SK-N-SH (cell line): ENCODE measurements at regions not wholly inside any gene's neighbourhood (a gene's known extent, or its start where the extent isn't known, plus 50 kb on each side); places are given as distances from the start of the nearest gene placed in this dataset.

Experiments
- CTCF ChIA-PET: fragments of 300-600, 350-600 bp; formaldehyde crosslinking; extraction: SDS; loops from one replicate; lab custom pipeline; 2021; lab: Yijun Ruan, JAX
- POLR2A ChIA-PET: fragments of 350-600 bp; sonication (Branson Sonifier 250); formaldehyde crosslinking; extraction: SDS; loops from one replicate; lab custom pipeline; 2020; ENCODE audit warnings: antibody characterized with exemption, inconsistent platforms; lab: Yijun Ruan, JAX
- DNase-seq: peaks from one replicate; pipeline ENCODE4 v3.0.0; 2012
- H2AFZ ChIP-seq: fragments of 200-600 bp; sonication (generic); 2 replicates; pipeline ENCODE4 v1.8.1; 2016; ENCODE audit warnings: antibody characterized with exemption, mild to moderate bottlenecking, low read depth
- H3F3A ChIP-seq: fragments of 200-600 bp; sonication (generic); replicated peaks from 2 replicates; pipeline ENCODE3; 2016; ENCODE audit warnings: antibody characterized with exemption, mild to moderate bottlenecking; ENCODE audit not compliant: insufficient read depth
- H3K27ac ChIP-seq, 2 experiments: fragments of 200-500 bp in 1 of 2; fragments of 200-600 bp in 1 of 2; sonication (Bioruptor generic) in 1 of 2; sonication (generic), shearing (Covaris generic) in 1 of 2; 2 replicates each; pipeline versions ENCODE4 v1.5.1 to v1.6.1; 2014 to 2016; ENCODE audit warnings: low read depth in 2 of 2, inconsistent platforms in 1 of 2, low read length in 1 of 2, mild to moderate bottlenecking in 1 of 2, mixed read lengths in 1 of 2
- H3K27me3 ChIP-seq: fragments of 200-600 bp; sonication (generic), shearing (Covaris generic); 2 replicates; pipeline ENCODE4 v1.6.1; 2016; ENCODE audit warnings: mixed run types; ENCODE audit not compliant: insufficient read depth
- H3K36me3 ChIP-seq, 2 experiments: fragments of 200-500 bp in 1 of 2; fragments of 200-600 bp in 1 of 2; sonication (Bioruptor generic) in 1 of 2; sonication (generic) in 1 of 2; replicated peaks in 1 of 2; 2 replicates each; pipeline versions ENCODE3 to v1.5.1; 2014 to 2016; ENCODE audit warnings: low read length in 1 of 2, mild to moderate bottlenecking in 1 of 2; ENCODE audit not compliant: insufficient read depth in 2 of 2, control insufficient read depth in 1 of 2
- H3K4me1 ChIP-seq, 2 experiments: fragments of 200-500 bp in 1 of 2; fragments of 200-600 bp in 1 of 2; sonication (Bioruptor generic) in 1 of 2; sonication (generic), shearing (Covaris generic) in 1 of 2; 2 replicates each; pipeline versions ENCODE4 v1.5.1 to v1.6.1; 2014 to 2016; ENCODE audit warnings: low read depth in 1 of 2, low read length in 1 of 2, mixed run types in 1 of 2; ENCODE audit not compliant: insufficient read depth in 2 of 2, control insufficient read depth in 1 of 2
- H3K4me2 ChIP-seq: fragments of 200-600 bp; sonication (generic), shearing (Covaris generic); 2 replicates; pipeline ENCODE4 v1.6.1; 2017; ENCODE audit warnings: mixed run types
- H3K4me3 ChIP-seq, 2 experiments: fragments of 200-500 bp in 1 of 2; fragments of 200-600 bp in 1 of 2; sonication (Bioruptor generic) in 1 of 2; sonication (generic), shearing (Covaris generic) in 1 of 2; 2 replicates each; pipeline versions ENCODE4 v1.5.1 to v1.8.1; 2014 to 2016; ENCODE audit warnings: low read depth in 2 of 2, inconsistent platforms in 1 of 2, low read length in 1 of 2, mild to moderate bottlenecking in 1 of 2, mixed read lengths in 1 of 2, moderate library complexity in 1 of 2
- H3K79me2 ChIP-seq: fragments of 200-600 bp; sonication (generic); 2 replicates; pipeline ENCODE4 v1.8.1; 2017; ENCODE audit warnings: mild to moderate bottlenecking; ENCODE audit not compliant: insufficient read depth
- H3K9ac ChIP-seq: fragments of 200-600 bp; sonication (generic); 2 replicates; pipeline ENCODE4 v1.6.1; 2017; ENCODE audit warnings: mixed run types
- H3K9me2 ChIP-seq: fragments of 200-600 bp; sonication (generic); 2 replicates; pipeline ENCODE4 v1.6.1; 2017; ENCODE audit warnings: mixed run types
- H3K9me3 ChIP-seq: fragments of 200-600 bp; sonication (generic); 2 replicates; pipeline ENCODE4 v1.6.1; 2017; ENCODE audit warnings: mixed run types, mild to moderate bottlenecking, moderate library complexity
- H4K20me1 ChIP-seq: fragments of 200-600 bp; sonication (generic); 2 replicates; pipeline ENCODE4 v1.6.1; 2017; ENCODE audit warnings: mild to moderate bottlenecking, mixed run types; ENCODE audit not compliant: insufficient read depth
- CHD2 ChIP-seq: fragments of 150-350 bp; IDR thresholded peaks from 2 replicates; pipeline ENCODE4 v1.6.1; 2018; ENCODE audit warnings: low read length; ENCODE audit not compliant: partially characterized antibody
- ELF1 ChIP-seq: IDR thresholded peaks from 2 replicates; pipeline ENCODE4 v1.4.0; 2012
- EZH2phosphoT487 ChIP-seq: fragments of 200-600 bp; sonication (generic); IDR thresholded peaks from 2 replicates; pipeline ENCODE4 v1.6.1; 2017; ENCODE audit warnings: low read depth, mixed run types, mild to moderate bottlenecking, antibody characterized with exemption, moderate library complexity, borderline replicate concordance
- FOSL2 ChIP-seq: IDR thresholded peaks from 2 replicates; pipeline ENCODE4 v1.4.0; 2012; ENCODE audit warnings: low read depth, mild to moderate bottlenecking, moderate library complexity, borderline replicate concordance
- FOXJ3 ChIP-seq: sonication (generic); formaldehyde crosslinking; IDR thresholded peaks from 2 replicates; pipeline ENCODE4 v1.5.1; 2020; ENCODE audit warnings: mild to moderate bottlenecking, missing genetic modification reagents
- GABPA ChIP-seq: IDR thresholded peaks from 2 replicates; pipeline ENCODE4 v1.4.0; 2012; ENCODE audit warnings: low read depth, mild to moderate bottlenecking
- IRF3 ChIP-seq: fragments of 150-350 bp; IDR thresholded peaks from 2 replicates; pipeline ENCODE4 v1.6.1; 2016; ENCODE audit warnings: mild to moderate bottlenecking, low read depth, low read length
- JUND ChIP-seq: IDR thresholded peaks from 2 replicates; pipeline ENCODE4 v1.4.0; 2012
- MAX ChIP-seq: IDR thresholded peaks from 2 replicates; pipeline ENCODE4 v1.4.0; 2012; ENCODE audit warnings: low read depth
- MEF2A ChIP-seq: IDR thresholded peaks from 2 replicates; pipeline ENCODE4 v1.4.0; 2012; ENCODE audit warnings: low read depth, borderline replicate concordance
- NFIC ChIP-seq: IDR thresholded peaks from 2 replicates; pipeline ENCODE4 v1.4.0; 2012; ENCODE audit warnings: borderline replicate concordance
- NRF1 ChIP-seq: IDR thresholded peaks from 2 replicates; pipeline ENCODE4 v1.6.1; 2012; ENCODE audit warnings: low read depth, mild to moderate bottlenecking, low read length
- PBX3 ChIP-seq: IDR thresholded peaks from 2 replicates; pipeline ENCODE4; 2012
- POLR2AphosphoS5 ChIP-seq: IDR thresholded peaks from 2 replicates; pipeline ENCODE4 v1.6.1; 2012; ENCODE audit warnings: low read depth, low read length
- RAD21 ChIP-seq: IDR thresholded peaks from 2 replicates; pipeline ENCODE4 v1.6.1; 2012; ENCODE audit warnings: mild to moderate bottlenecking, low read length
- SMC3 ChIP-seq: IDR thresholded peaks from 2 replicates; pipeline ENCODE4 v1.6.1; 2012; ENCODE audit warnings: low read depth, low read length, improper control_type of control experiment
- USF1 ChIP-seq: IDR thresholded peaks from 2 replicates; pipeline ENCODE4 v1.4.0; 2012; ENCODE audit warnings: low read depth, borderline replicate concordance
- USF2 ChIP-seq: fragments of 150-350 bp; IDR thresholded peaks from 2 replicates; pipeline ENCODE4 v1.6.1; 2017; ENCODE audit warnings: antibody characterized with exemption, low read length, low read depth, borderline replicate concordance
- WGBS: methylation state at CpG from one replicate; pipeline ENCODE4 v1.1.6; 2017; ENCODE audit warnings: low lambda C conversion rate; 5-methylcytosine and 5-hydroxymethylcytosine counted together

GRCh38 chr6:8557014-8557748 is 121.8 kb upstream of the SLC35B3 start:
- no peaks in the 10 kb centered on the region for H3K27me3 ChIP-seq
- WGBS, result 26% methylated on average over 2 of the region's 2 CpGs
- H3K4me3 ChIP-seq, result no peak overlapping the region
- no peak overlapping the region for H3K9ac ChIP-seq
- H2AFZ ChIP-seq, result no peak overlapping the region
- no peaks in the 10 kb centered on the region for H4K20me1 ChIP-seq
- H3K36me3 ChIP-seq, result no peaks in the 10 kb centered on the region
- no peaks in the 10 kb centered on the region for H3K9me3 ChIP-seq
- H3K4me2 ChIP-seq, result no peak overlapping the region
- ChIA-PET POLR2A (no interaction called here), CTCF (no interaction called here)
- H3K9me2 ChIP-seq, result no peaks in the 10 kb centered on the region
- H3K79me2 ChIP-seq, result no peaks in the 10 kb centered on the region
- TF ChIP-seq EZH2phosphoT487 (no peak), PBX3 (no peak), SMC3 (no peak), POLR2AphosphoS5 (no peak), GABPA (no peak), ELF1 (no peak), USF2 (no peak), USF1 (no peak), FOSL2 (no peak), RAD21 (no peak), NRF1 (no peak), CHD2 (no peak), NFIC (no peak), JUND (no peak), FOXJ3 (CRISPR knock-in tag) (no peak), MAX (no peak), IRF3 (no peak), MEF2A (no peak)
- no peaks in the 10 kb centered on the region for H3F3A ChIP-seq
- no peaks in the 10 kb centered on the region for H3K4me1 ChIP-seq
- H3K27ac ChIP-seq, result no peak overlapping the region; a peak in 1 of 4 replicates
- DNase-seq, result no peak
